Osteoblast (primary cell): ENCODE measurements at regions not wholly inside any gene's neighbourhood (a gene's known extent, or its start where the extent isn't known, plus 50 kb on each side); places are given as distances from the start of the nearest gene placed in this dataset.

ENCODE experiments used
- DNase-seq: peaks from one replicate; pipeline ENCODE4 v3.0.0; 2011; ENCODE audit warnings: low spot score, mixed read lengths; ENCODE audit not compliant: insufficient read length; ENCODE audit errors: missing footprints
- H2AFZ ChIP-seq: 2 replicates; pipeline ENCODE4 v1.6.0; 2011; ENCODE audit warnings: mild to moderate bottlenecking, low read length
- H3K27ac ChIP-seq: 2 replicates; pipeline ENCODE4 v1.5.1; 2011; ENCODE audit warnings: mild to moderate bottlenecking, low read depth, low read length, moderate library complexity
- H3K27me3 ChIP-seq: 2 replicates; pipeline ENCODE4 v1.6.0; 2012; ENCODE audit warnings: mild to moderate bottlenecking, control low read depth, inconsistent platforms, low read length, moderate library complexity; ENCODE audit not compliant: insufficient read depth
- H3K36me3 ChIP-seq: 2 replicates; pipeline ENCODE4 v1.5.1; 2011; ENCODE audit warnings: mild to moderate bottlenecking, low read length, control low read depth, moderate library complexity; ENCODE audit not compliant: insufficient read depth
- H3K4me1 ChIP-seq: 2 replicates; pipeline ENCODE4 v1.5.1; 2011; ENCODE audit warnings: mild to moderate bottlenecking, low read length, control low read depth, moderate library complexity; ENCODE audit not compliant: insufficient read depth
- H3K4me2 ChIP-seq: 2 replicates; pipeline ENCODE4 v1.6.0; 2011; ENCODE audit warnings: mild to moderate bottlenecking, low read length; ENCODE audit not compliant: insufficient read depth
- H3K4me3 ChIP-seq: fragments of 200-600 bp; sonication (generic); 3 replicates; pipeline ENCODE4 v1.5.1; 2012; ENCODE audit warnings: mild to moderate bottlenecking, low read length, inconsistent platforms; ENCODE audit not compliant: insufficient read depth
- H3K79me2 ChIP-seq: 2 replicates; pipeline ENCODE4 v1.6.0; 2012; ENCODE audit warnings: mild to moderate bottlenecking, low read length, control low read depth, inconsistent platforms; ENCODE audit not compliant: insufficient read depth
- H3K9me3 ChIP-seq: 2 replicates; pipeline ENCODE4 v1.5.1; 2011; ENCODE audit warnings: low read depth, low read length, control low read depth
- H4K20me1 ChIP-seq: 2 replicates; pipeline ENCODE4 v1.6.0; 2012; ENCODE audit warnings: mild to moderate bottlenecking, low read length, control low read depth; ENCODE audit not compliant: insufficient read depth
- TF ChIP-seq, protein P1 (sequence below): IDR thresholded peaks from 2 replicates; pipeline ENCODE4 v1.5.1; 2011; ENCODE audit warnings: mild to moderate bottlenecking, low read depth, low read length, moderate library complexity; ENCODE audit errors: extremely low read depth

DNA sequence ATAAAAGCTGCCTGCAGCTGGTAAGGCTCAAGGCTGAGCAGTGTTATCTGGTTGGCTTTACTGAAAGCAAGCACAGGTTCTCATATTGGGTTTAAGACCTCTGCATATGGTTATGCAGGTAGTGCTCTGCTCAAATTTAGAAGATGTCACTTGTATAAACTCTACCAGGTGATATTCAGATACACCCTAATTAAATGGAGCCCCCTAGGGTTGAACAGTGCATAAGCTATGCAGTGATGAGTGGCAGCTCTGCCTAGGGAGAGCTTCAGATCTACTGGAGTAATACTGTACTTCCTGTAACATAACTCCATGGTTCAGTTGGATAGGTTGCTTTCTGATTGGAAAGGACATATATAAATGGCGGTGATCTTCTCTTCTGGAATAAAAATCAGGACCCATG, 222.7 kb downstream of the CYRIA start:
- TF ChIP-seq, protein P1, sequence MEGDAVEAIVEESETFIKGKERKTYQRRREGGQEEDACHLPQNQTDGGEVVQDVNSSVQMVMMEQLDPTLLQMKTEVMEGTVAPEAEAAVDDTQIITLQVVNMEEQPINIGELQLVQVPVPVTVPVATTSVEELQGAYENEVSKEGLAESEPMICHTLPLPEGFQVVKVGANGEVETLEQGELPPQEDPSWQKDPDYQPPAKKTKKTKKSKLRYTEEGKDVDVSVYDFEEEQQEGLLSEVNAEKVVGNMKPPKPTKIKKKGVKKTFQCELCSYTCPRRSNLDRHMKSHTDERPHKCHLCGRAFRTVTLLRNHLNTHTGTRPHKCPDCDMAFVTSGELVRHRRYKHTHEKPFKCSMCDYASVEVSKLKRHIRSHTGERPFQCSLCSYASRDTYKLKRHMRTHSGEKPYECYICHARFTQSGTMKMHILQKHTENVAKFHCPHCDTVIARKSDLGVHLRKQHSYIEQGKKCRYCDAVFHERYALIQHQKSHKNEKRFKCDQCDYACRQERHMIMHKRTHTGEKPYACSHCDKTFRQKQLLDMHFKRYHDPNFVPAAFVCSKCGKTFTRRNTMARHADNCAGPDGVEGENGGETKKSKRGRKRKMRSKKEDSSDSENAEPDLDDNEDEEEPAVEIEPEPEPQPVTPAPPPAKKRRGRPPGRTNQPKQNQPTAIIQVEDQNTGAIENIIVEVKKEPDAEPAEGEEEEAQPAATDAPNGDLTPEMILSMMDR: no peak

DNA sequence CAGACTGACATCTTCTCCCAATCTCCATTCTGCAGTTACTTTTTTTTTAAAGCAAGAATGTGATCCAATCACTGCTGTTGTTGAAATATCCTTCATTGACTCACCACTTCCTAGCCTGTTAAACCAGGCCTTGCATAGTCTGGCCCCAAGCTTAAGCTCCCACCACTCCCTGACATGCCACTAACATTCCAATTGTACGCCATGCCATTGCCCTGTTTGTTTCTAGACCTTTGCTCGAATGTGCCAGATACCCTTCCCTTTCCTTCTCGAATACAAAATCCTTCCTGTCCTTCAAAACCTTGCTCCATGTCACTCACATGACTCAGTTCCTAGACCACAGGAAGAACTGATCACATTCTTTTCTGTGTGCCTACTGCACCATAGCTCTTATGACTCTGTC, 224.2 kb downstream of the CYRIA start:
- DNase-seq: no peak
- no peak overlapping the region for H3K4me3 ChIP-seq
- no peak overlapping the region for H3K4me2 ChIP-seq

More for the DNA sequence above, 222.7 kb downstream of the CYRIA start:
- H2AFZ ChIP-seq: no peak overlapping the region
- no peaks in the 10 kb centered on the region for H4K20me1 ChIP-seq
- H3K79me2 ChIP-seq: no peaks in the 10 kb centered on the region
- H3K36me3 ChIP-seq: no peaks in the 10 kb centered on the region
- no peak overlapping the region for H3K4me2 ChIP-seq
- no peaks in the 10 kb centered on the region for H3K27me3 ChIP-seq
- no peaks in the 10 kb centered on the region for H3K4me1 ChIP-seq
- H3K27ac ChIP-seq: no peak overlapping the region
- peaks cover under 1% of the 10 kb centered on the region for H3K9me3 ChIP-seq
- H3K4me3 ChIP-seq: no peak overlapping the region
- DNase-seq: no peak

DNA sequence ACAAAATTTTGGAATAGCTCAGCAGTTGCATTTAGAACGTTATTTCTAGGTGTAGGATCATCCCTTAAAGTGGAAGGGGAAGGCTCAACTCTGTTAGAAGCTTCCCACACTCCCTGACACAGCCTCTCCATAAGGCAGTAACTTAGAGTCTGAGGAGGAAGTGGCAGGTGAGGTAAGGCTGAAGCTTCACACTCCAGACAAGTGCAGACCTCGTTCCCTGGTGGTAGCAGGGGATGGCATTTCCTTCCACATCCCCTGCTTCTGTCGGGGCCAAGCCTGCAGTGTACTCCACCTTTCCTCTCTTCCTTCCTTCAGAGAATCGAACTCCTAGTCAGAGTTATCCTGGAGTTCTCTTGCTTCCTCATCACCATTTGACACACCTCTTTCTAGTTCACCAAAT, 224.7 kb downstream of the CYRIA start:
- Histone ChIP-seq H3K27me3 (no peaks in the 10 kb centered on the region), H2AFZ (no peak overlapping the region), H3K4me3 (no peak overlapping the region), H3K9me3 (no peaks in the 10 kb centered on the region), H3K27ac (no peak overlapping the region), H4K20me1 (no peaks in the 10 kb centered on the region), H3K79me2 (no peaks in the 10 kb centered on the region), H3K4me1 (no peaks in the 10 kb centered on the region), H3K36me3 (no peaks in the 10 kb centered on the region), H3K4me2 (no peak overlapping the region)
- TF ChIP-seq, protein P1: no peak
- DNase-seq: no peak

More for the DNA sequence above, 224.2 kb downstream of the CYRIA start:
- Histone ChIP-seq H3K4me1 (no peaks in the 10 kb centered on the region), H3K27me3 (no peaks in the 10 kb centered on the region), H3K27ac (no peak overlapping the region), H2AFZ (no peak overlapping the region), H3K36me3 (no peaks in the 10 kb centered on the region), H3K9me3 (no peaks in the 10 kb centered on the region), H4K20me1 (no peaks in the 10 kb centered on the region), H3K79me2 (no peaks in the 10 kb centered on the region)
- TF ChIP-seq, protein P1: no peak

DNA sequence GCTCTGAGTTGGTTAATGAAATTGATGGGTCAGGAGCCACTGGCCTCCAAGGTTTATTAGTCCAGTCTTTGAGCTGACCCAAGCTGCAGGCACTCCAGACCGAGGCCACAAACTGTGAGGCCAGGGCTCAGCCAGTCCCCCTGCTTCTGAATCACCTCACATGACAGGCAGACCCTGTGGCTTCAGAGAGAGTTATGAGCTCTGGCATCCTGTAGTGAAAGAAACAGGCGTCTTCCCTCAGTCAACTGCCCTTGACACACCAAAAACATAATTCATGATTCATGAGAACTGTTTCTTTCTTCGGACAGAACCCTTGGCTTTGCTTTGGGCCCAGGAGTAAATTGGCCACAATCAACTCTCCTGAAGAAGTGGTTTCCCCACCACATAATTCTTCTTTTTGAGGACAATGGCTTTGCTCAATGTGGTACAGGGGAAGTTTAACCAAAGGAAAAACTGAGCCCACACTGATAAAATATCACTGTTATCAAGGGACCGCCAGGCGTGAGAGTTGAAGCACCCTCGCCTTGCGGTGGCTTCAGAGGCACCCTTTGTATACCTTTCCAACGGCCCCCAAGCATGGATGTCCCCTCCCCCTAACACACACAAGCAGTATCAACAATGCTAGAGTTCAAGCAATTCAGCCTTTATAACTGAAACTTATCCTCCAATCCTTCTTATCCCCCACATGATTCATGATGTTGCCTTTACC, 226.9 kb downstream of the CYRIA start:
- no peaks in the 10 kb centered on the region for H4K20me1 ChIP-seq
- no peak overlapping the region for H3K27ac ChIP-seq
- H3K79me2 ChIP-seq: no peaks in the 10 kb centered on the region
- H3K4me1 ChIP-seq: no peaks in the 10 kb centered on the region
- no peak overlapping the region for H3K4me3 ChIP-seq
- no peak overlapping the region for H2AFZ ChIP-seq
- no peaks in the 10 kb centered on the region for H3K36me3 ChIP-seq
- H3K4me2 ChIP-seq: no peak overlapping the region
- TF ChIP-seq, protein P1: no peak
- H3K27me3 ChIP-seq: no peaks in the 10 kb centered on the region
- H3K9me3 ChIP-seq: no peaks in the 10 kb centered on the region
- no peak for DNase-seq
